A549 (cell line): ENCODE measurements at regions not wholly inside any gene's neighbourhood (a gene's known extent, or its start where the extent isn't known, plus 50 kb on each side); places are given as distances from the start of the nearest gene placed in this dataset.

Experiments
- CBX2 ChIP-seq: fragments of 200-600 bp; sonication (generic); IDR thresholded peaks from 2 replicates; pipeline ENCODE4 v1.6.1; 2016; ENCODE audit warnings: low read depth, mild to moderate bottlenecking, borderline replicate concordance
- CHD2 ChIP-seq: fragments of 150-350 bp; IDR thresholded peaks from 2 replicates; pipeline ENCODE4 v1.6.1; 2014; ENCODE audit warnings: low read length; ENCODE audit not compliant: partially characterized antibody
- ELK1 ChIP-seq: fragments of 150-350 bp; IDR thresholded peaks from 2 replicates; pipeline ENCODE4 v1.6.1; 2014; ENCODE audit warnings: low read depth, mild to moderate bottlenecking, low read length
- EP300 ChIP-seq, 2 experiments: fragments of >200 bp; sonication (Bioruptor Twin); formaldehyde crosslinking; IDR thresholded peaks; 2 replicates in 1 of 2; 3 replicates in 1 of 2; pipeline ENCODE4 v1.6.1; 2016 to 2017
- MAZ ChIP-seq: fragments of 150-350 bp; IDR thresholded peaks from 2 replicates; pipeline ENCODE4 v1.6.1; 2014; ENCODE audit warnings: antibody characterized with exemption, low read depth, low read length, borderline replicate concordance
- MYC ChIP-seq: IDR thresholded peaks from 2 replicates; pipeline ENCODE4 v1.6.1; 2012; ENCODE audit warnings: mild to moderate bottlenecking, inconsistent platforms, low read length, improper control_type of control experiment, borderline replicate concordance
- SREBF2 ChIP-seq: fragments of 450-650 bp; IDR thresholded peaks from 2 replicates; pipeline ENCODE4 v1.6.1; 2014; ENCODE audit warnings: mild to moderate bottlenecking, moderate library complexity
- TF ChIP-seq, protein P1 (sequence below): fragments of >200 bp; sonication (Bioruptor Twin); formaldehyde crosslinking; IDR thresholded peaks from 3 replicates; pipeline ENCODE4 v1.5.1; 2016
- TF ChIP-seq, protein P2 (sequence below): fragments of 250-450 bp; sonication (Bioruptor Pico); IDR thresholded peaks from 2 replicates; pipeline ENCODE4 v1.5.0; 2021; ENCODE audit warnings: mild to moderate bottlenecking, moderate library complexity, borderline replicate concordance

GRCh38 chr3:194243172-194243837 lies 107.4 kb downstream of the HES1 start:
- TF ChIP-seq, protein P1, sequence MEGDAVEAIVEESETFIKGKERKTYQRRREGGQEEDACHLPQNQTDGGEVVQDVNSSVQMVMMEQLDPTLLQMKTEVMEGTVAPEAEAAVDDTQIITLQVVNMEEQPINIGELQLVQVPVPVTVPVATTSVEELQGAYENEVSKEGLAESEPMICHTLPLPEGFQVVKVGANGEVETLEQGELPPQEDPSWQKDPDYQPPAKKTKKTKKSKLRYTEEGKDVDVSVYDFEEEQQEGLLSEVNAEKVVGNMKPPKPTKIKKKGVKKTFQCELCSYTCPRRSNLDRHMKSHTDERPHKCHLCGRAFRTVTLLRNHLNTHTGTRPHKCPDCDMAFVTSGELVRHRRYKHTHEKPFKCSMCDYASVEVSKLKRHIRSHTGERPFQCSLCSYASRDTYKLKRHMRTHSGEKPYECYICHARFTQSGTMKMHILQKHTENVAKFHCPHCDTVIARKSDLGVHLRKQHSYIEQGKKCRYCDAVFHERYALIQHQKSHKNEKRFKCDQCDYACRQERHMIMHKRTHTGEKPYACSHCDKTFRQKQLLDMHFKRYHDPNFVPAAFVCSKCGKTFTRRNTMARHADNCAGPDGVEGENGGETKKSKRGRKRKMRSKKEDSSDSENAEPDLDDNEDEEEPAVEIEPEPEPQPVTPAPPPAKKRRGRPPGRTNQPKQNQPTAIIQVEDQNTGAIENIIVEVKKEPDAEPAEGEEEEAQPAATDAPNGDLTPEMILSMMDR: no peak
- no peak for TF ChIP-seq EP300 (IDR thresholded peaks at IDR 0.05)
- TF ChIP-seq CHD2: no peak
- no peak for TF ChIP-seq MAZ
- TF ChIP-seq ELK1: no peak
- TF ChIP-seq, protein P2, sequence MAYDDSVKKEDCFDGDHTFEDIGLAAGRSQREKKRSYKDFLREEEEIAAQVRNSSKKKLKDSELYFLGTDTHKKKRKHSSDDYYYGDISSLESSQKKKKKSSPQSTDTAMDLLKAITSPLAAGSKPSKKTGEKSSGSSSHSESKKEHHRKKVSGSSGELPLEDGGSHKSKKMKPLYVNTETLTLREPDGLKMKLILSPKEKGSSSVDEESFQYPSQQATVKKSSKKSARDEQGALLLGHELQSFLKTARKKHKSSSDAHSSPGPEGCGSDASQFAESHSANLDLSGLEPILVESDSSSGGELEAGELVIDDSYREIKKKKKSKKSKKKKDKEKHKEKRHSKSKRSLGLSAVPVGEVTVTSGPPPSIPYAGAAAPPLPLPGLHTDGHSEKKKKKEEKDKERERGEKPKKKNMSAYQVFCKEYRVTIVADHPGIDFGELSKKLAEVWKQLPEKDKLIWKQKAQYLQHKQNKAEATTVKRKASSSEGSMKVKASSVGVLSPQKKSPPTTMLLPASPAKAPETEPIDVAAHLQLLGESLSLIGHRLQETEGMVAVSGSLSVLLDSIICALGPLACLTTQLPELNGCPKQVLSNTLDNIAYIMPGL (CRISPR knock-in tag): no peak
- no peak for TF ChIP-seq SREBF2
- TF ChIP-seq MYC: no peak
- TF ChIP-seq CBX2: no peak
